Testis (tissue), 2 donors: ENCODE measurements at regions not wholly inside any gene's neighbourhood (a gene's known extent, or its start where the extent isn't known, plus 50 kb on each side); places are given as distances from the start of the nearest gene placed in this dataset.

Experiments
- CTCF ChIP-seq, 3 experiments: fragments of 450-650 bp in 2 of 3; fragments of 200-600 bp in 1 of 3; sonication (generic) in 1 of 3; IDR thresholded peaks; one replicate each; pipeline ENCODE4 v1.5.1; 2016 to 2019; ENCODE audit warnings: antibody characterized with exemption in 3 of 3, mild to moderate bottlenecking in 2 of 3, moderate library complexity in 1 of 3
- POLR2A ChIP-seq: fragments of 450-650 bp; IDR thresholded peaks from one replicate; pipeline ENCODE4 v1.6.1; 2017; ENCODE audit warnings: antibody characterized with exemption, mild to moderate bottlenecking, moderate library complexity

- TF ChIP-seq POLR2A (no peak), CTCF (IDR thresholded peaks at IDR 0.05) (no peak)
Measured at GRCh38 chr16:80345701-80346100, 195.1 kb upstream of the DYNLRB2 start.
